Large intestine (tissue), 3 donors: ENCODE measurements at regions not wholly inside any gene's neighbourhood (a gene's known extent, or its start where the extent isn't known, plus 50 kb on each side); places are given as distances from the start of the nearest gene placed in this dataset.

Source experiments
- DNase-seq, 2 donors: peaks; one replicate each; pipeline versions ENCODE4 v3.0.0 to v3.0.0-alpha.2; 2013
- H3K27ac ChIP-seq: one replicate; pipeline ENCODE4 v1.5.1; 2013; ENCODE audit warnings: low read length
- H3K27me3 ChIP-seq: 2 replicates; pipeline ENCODE4 v1.6.1; 2013; ENCODE audit warnings: low read length; ENCODE audit not compliant: control insufficient read depth, insufficient read depth
- H3K36me3 ChIP-seq: 2 replicates; pipeline ENCODE4 v1.6.1; 2013; ENCODE audit warnings: low read length; ENCODE audit not compliant: control insufficient read depth, insufficient read depth
- H3K4me1 ChIP-seq: one replicate; pipeline ENCODE4 v1.6.1; 2013; ENCODE audit warnings: low read length; ENCODE audit not compliant: control insufficient read depth, insufficient read depth
- H3K4me3 ChIP-seq: one replicate; pipeline ENCODE4 v1.5.1; 2013; ENCODE audit warnings: low read length
- H3K9me3 ChIP-seq: one replicate; pipeline ENCODE4 v1.6.1; 2013; ENCODE audit warnings: mild to moderate bottlenecking, low read depth, low read length, moderate library complexity; ENCODE audit not compliant: control insufficient read depth
- WGBS: methylation state at CpG from one replicate; pipeline ENCODE4 v1.1.5; 2013; ENCODE audit warnings: low lambda C conversion rate; ENCODE audit not compliant: insufficient coverage; 5-methylcytosine and 5-hydroxymethylcytosine counted together

DNA sequence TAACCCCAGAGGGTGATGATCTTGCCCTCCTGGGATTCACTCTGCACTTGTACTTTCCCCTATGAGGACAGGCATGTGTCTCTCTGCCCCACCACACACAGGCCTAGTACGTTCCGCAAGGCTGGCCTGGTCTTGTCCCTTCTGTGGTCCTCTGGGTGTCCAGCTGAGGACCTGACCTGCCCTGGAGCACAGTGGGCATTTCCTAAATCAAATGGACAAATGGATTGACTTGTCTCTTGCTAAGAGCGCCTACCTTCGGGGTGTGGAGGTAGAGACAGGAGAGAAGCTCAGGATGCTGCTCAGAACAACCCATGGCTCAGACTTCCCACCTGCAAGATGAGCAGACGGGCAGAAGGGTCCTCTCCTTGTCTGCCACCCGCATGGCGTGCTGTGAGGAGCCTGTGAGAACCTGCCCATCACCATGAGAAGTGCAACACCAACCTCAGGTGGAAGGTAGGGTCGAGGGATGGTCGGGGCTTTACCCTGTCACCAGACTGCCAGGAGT, 133.6 kb downstream of the MYCN start:
- H3K27ac ChIP-seq: no peak overlapping the region

DNA sequence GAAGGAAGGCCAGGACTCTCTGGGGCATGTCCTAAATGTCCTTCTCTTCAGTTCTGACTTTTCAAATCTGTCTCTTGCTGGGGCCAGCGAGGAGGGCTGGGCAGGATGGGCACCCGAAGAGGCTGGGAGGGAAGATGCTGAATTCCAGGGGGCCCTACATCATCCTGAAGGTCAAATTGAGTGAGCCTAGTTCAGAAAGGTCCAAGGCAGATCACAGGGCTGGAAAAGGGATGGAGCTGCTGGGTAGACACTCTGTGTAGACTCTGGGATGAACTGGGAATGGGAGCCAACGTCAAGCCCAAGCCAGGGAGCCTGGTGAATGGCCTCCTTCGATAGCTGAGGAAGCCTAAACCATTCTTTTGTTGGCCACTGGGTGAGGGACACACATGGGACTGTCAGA, 133.1 kb downstream of the MYCN start:
- H3K36me3 ChIP-seq: no peaks in the 10 kb centered on the region
- no peak for DNase-seq
- peaks cover 25% of the 10 kb centered on the region for H3K4me1 ChIP-seq
- no peak overlapping the region for H3K4me3 ChIP-seq
- no peaks in the 10 kb centered on the region for H3K27me3 ChIP-seq
- H3K9me3 ChIP-seq: no peaks in the 10 kb centered on the region
- no CpG with 5 or more reads among the region's 4 CpGs for WGBS
- no peak overlapping the region for H3K27ac ChIP-seq

More for the DNA sequence above, 133.6 kb downstream of the MYCN start:
- DNase-seq: no peak
- no peaks in the 10 kb centered on the region for H3K27me3 ChIP-seq
- no CpG with 5 or more reads among the region's 9 CpGs for WGBS
- no peaks in the 10 kb centered on the region for H3K36me3 ChIP-seq
- no peak overlapping the region for H3K4me3 ChIP-seq
- no peaks in the 10 kb centered on the region for H3K9me3 ChIP-seq
- H3K4me1 ChIP-seq: peaks cover 21% of the 10 kb centered on the region

DNA sequence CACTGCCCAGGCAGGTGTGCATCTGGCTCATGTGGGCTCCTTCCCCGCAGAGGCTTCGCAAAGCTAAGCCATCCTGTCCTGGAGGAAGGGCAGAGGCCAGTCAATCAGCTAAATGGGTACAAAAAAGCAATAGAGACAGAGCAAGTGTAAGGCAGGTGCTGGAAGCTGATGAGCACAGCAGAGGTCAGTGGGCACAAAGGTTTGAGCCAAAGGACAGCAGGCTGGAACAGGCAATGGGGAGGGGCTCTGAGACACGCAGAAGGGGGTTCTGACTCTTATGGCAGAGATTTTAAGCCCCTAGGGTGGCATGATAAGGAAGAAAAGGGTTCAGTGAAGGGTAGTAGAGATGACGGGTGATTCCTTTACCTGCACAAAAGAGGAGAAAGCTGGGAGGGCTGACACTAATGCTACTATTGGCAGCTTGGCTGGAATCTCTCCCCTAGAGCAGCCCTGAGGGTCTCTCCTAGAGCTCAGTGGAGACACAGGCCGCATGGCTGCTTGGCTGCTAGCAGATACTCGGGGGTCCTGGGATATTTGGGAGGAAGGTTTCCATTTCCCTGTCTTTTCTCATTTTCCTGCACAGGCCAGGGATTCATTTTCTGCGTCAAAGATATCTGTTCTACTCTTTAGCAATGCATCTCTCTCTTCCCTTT, 132.4 kb downstream of the MYCN start:
- no peaks in the 10 kb centered on the region for H3K9me3 ChIP-seq
- H3K27ac ChIP-seq: no peak overlapping the region
- H3K4me1 ChIP-seq: peaks cover 32% of the 10 kb centered on the region
- WGBS: no CpG with 5 or more reads among the region's 7 CpGs
- no peaks in the 10 kb centered on the region for H3K36me3 ChIP-seq
- DNase-seq: no peak
- H3K27me3 ChIP-seq: no peaks in the 10 kb centered on the region
- no peak overlapping the region for H3K4me3 ChIP-seq

DNA sequence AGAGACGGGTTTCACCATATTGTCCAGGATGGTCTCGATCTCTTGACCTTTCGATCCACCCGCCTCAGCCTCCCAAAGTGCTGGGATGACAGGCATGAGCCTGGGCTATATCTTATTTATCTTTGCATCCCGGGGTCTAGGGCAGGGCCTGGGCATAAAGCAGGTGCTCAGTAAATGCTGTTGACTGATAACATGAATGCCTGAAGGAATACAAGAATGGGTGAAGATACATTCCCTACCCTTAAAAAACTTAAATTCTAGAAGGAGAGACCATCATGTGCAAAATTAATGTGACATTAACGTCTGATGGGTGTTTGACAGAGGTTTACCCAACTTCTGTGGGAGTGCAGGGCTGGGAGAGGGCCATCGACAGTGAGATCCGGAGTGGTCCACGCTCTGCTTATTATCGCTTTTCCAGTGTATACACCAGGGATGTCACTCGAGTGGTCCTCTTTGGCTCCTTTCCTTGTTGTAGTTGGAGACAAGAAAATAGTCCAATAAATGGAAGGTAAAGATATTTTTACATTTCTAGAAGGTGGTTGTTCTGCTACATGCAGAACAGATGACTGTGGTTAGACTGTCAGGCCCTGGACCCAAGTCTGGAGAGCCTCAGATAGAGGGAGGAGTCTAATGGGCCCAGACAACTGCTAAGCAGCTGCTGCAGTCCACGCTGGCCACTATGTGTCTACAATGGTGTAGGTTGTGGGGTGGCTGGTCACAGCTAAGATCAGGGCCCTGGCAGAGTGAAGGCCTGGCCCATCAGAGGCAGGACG, 131.7 kb downstream of the MYCN start:
- Histone ChIP-seq H3K36me3 (no peaks in the 10 kb centered on the region), H3K4me1 (peaks cover 36% of the 10 kb centered on the region), H3K27ac (no peak overlapping the region), H3K9me3 (no peaks in the 10 kb centered on the region), H3K27me3 (no peaks in the 10 kb centered on the region), H3K4me3 (no peak overlapping the region)
- no CpG with 5 or more reads among the region's 13 CpGs for WGBS
- no peak for DNase-seq

DNA sequence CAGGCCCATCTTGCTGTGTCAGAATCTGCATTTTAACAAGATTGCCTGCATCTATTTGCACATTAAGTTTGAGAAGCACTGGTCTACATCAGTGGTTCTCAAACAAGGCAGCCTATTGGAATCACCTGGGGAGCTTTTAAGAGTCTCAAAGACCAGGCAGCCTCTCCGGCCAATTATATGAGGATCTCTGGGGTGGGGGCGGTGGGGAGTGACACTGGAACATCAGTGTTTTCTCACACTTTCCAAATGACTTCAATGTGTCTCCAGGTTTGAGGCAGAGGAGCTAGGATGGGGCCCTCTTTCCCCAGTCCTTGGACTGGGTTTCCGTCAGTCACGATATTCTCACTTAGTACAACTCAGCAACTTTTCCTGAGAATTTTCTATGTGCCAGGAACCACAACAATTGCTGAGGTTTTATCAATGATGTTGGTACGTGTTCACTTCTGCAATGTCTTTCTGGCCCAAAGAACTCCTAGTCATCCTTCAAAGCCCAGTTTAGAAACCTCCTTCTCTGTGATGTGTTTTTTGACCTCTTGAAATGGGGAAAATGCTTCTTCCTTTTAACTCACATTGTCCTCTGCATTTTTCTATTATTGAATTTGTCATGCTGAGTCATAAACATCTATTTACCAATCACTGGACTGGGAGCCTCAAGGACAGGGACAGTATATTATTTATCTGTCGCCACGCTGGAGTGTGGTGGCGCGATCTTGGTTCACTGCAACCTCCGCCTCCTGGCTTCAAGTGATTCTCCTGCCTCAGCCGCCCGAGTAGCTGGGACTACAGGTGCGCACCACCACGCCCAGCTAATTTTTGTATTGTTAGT, 130.9 kb downstream of the MYCN start:
- no peak overlapping the region for H3K4me3 ChIP-seq
- H3K9me3 ChIP-seq: no peaks in the 10 kb centered on the region
- DNase-seq: no peak
- H3K4me1 ChIP-seq: peaks cover 36% of the 10 kb centered on the region
- H3K27me3 ChIP-seq: no peaks in the 10 kb centered on the region
- H3K27ac ChIP-seq: no peak overlapping the region
- no CpG with 5 or more reads among the region's 14 CpGs for WGBS
- H3K36me3 ChIP-seq: no peaks in the 10 kb centered on the region

DNA sequence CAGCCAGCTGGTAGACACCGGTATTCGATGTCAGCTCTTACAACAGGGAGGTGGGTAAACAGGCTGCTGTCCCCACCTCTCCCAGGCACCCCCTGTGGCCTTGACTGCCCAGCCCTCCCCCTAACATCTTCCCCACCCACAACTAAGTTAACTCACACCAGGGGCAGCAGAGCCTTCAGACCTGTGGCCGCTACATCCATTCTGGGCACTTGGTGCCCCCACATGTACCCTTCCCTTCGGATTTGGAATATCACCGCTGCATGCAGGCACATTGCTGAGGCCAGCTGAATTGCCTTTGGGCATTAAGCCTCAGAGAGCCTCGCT, 130.3 kb downstream of the MYCN start:
- peak overlapping the region; percentile 55 for H3K27ac ChIP-seq
- no peaks in the 10 kb centered on the region for H3K9me3 ChIP-seq
- H3K36me3 ChIP-seq: no peaks in the 10 kb centered on the region
- no peak for DNase-seq
- WGBS: no CpG with 5 or more reads among the region's 6 CpGs
- H3K4me3 ChIP-seq: no peak overlapping the region
- no peaks in the 10 kb centered on the region for H3K27me3 ChIP-seq
- peaks cover 36% of the 10 kb centered on the region for H3K4me1 ChIP-seq

DNA sequence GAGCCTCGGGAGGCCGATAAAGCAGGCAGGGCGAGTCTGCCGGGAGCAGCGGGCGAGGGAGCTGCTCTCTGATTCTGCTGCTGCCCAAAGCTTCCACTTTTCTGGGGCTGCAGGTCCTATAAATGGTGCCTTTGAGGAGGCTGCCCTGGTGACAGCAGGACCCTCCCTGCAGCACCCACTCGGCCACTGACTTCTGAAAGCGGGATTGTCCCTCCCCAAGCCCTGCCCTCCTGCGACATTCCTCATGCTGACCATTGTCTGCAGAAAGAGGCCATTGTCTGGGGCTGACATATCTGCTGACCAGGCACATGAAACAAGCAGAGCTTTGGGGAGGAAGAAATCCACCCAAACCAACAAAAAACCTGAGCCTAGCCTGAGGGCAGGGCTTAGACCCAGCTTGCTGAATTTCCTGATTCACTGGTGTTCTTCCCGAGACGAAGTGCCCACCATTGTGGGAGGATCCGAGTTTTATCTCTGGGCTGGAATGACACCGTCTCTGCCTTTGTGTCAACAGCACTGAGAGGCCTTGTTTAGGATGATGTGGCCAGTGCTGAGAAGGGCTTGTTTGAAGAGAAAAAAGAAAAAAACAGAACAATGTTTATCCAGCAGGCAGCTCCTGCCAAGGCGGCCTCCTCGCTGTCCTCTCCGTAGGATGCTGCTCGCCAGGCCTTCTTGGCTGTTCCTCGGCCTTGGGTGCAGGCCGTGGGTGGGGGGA, 129.7 kb downstream of the MYCN start:
- Histone ChIP-seq H3K36me3 (no peaks in the 10 kb centered on the region), H3K27ac (peak overlapping the region; percentile 55), H3K4me3 (no peak overlapping the region), H3K4me1 (peaks cover 36% of the 10 kb centered on the region), H3K27me3 (no peaks in the 10 kb centered on the region), H3K9me3 (no peaks in the 10 kb centered on the region)
- whole genome bisulfite sequencing: no CpG with 5 or more reads among the region's 19 CpGs
- peak in 1 of 2 donors; percentile 68 for DNase-seq

DNA sequence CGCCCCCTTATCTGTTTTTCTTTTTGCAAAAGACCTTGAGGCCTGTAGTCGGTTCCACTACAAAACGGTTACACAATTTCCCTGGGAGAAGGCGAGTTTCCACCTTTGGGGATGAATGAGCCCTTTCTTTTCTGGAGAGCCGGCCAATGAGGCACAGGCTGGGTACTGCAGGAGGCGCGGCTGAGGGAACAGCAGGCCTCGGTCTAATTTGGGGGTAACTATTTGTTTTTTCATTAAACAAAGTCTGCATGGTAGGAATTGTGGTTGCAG, 129.2 kb downstream of the MYCN start:
- Histone ChIP-seq H3K27ac (peak overlapping the region; percentile 55), H3K27me3 (no peaks in the 10 kb centered on the region), H3K4me3 (no peak overlapping the region), H3K36me3 (no peaks in the 10 kb centered on the region), H3K4me1 (peaks cover 36% of the 10 kb centered on the region), H3K9me3 (no peaks in the 10 kb centered on the region)
- DNase-seq: peak in 1 of 2 donors; percentile 57
- no CpG with 5 or more reads among the region's 8 CpGs for WGBS

DNA sequence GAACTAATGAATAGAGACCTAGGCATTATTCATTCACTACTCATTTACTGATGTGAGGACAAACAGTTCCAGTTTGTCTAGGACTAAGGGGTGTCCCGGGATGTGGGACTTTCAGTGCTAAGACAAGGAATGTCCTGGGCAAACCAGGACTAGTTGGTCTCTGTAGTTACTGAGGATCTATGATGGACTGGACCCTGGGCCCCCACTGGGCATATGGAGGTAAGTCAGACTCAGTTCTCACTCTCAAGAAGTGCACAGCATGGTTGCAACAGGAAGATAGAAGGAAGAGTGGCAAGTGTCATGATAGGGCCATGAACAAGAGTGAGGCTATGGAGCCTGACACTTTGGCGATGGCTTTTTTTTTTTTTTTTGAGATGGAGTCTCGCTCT, 128.2 kb downstream of the MYCN start:
- Histone ChIP-seq H3K4me3 (no peak overlapping the region), H3K36me3 (no peaks in the 10 kb centered on the region), H3K9me3 (no peaks in the 10 kb centered on the region), H3K27me3 (no peaks in the 10 kb centered on the region), H3K4me1 (peaks cover 36% of the 10 kb centered on the region), H3K27ac (peak overlapping the region; percentile 12)
- DNase-seq: no peak
- WGBS: no CpG with 5 or more reads among the region's 3 CpGs
